ENCODE measurements at regions not wholly inside any gene's neighbourhood (a gene's known extent, or its start where the extent isn't known, plus 50 kb on each side); places are given as distances from the start of the nearest gene placed in this dataset.

GRCh38 chr14:41377932-41378331 lies 228.7 kb upstream of the LRFN5 start:
- H3K9me3 ChIP-seq (ENCODE audit: control insufficient read depth, low read depth, low read length) = no peaks in the 10 kb centered on the region
- no peak overlapping the region for H3K27ac Mint-ChIP-seq
- no peaks in the 10 kb centered on the region for H3K27me3 ChIP-seq (ENCODE audit: insufficient read depth, low read length)
- H2BK15ac ChIP-seq (ENCODE audit: low read depth, low read length) = no peak overlapping the region
- no peaks in the 10 kb centered on the region for H4K20me1 ChIP-seq (ENCODE audit: control insufficient read depth, insufficient read depth, insufficient read length)
- H3K4me1 ChIP-seq (ENCODE audit: insufficient read depth, low read length) = no peaks in the 10 kb centered on the region; the same call in 1 of the 2 replicates
- no peak overlapping the region for H3K14ac ChIP-seq (ENCODE audit: insufficient read depth, low read length)
- H3T11ph ChIP-seq (ENCODE audit: low read length) = no peak overlapping the region
- no peak overlapping the region for H2BK120ac ChIP-seq (ENCODE audit: low read depth, low read length, poor library complexity, severe bottlenecking)
- no CpG with 5 or more reads among the region's 2 CpGs for WGBS (ENCODE audit: extremely low coverage, insufficient read length, low lambda C conversion rate)
- no peaks in the 10 kb centered on the region for H3K27me3 Mint-ChIP-seq (ENCODE audit: low read depth)
- H2BK20ac ChIP-seq (ENCODE audit: low read depth, low read length, poor library complexity, severe bottlenecking) = no peak overlapping the region
- no peak overlapping the region for H3K18ac ChIP-seq (ENCODE audit: insufficient read length, low read depth, low read length)
- H4K5ac ChIP-seq (ENCODE audit: insufficient read length, low read depth, low read length) = no peak overlapping the region
- no peaks in the 10 kb centered on the region for H3K36me3 Mint-ChIP-seq (ENCODE audit: insufficient read depth in 1 of 3, low read depth in 3 of 3)
- H3K4me1 Mint-ChIP-seq = no peaks in the 10 kb centered on the region
- no peaks in the 10 kb centered on the region for H3K23me2 ChIP-seq (ENCODE audit: insufficient read length, low read depth, low read length, poor library complexity, severe bottlenecking)
- H3K79me2 ChIP-seq (ENCODE audit: insufficient read depth, low read length) = no peaks in the 10 kb centered on the region
- H2AK5ac ChIP-seq (ENCODE audit: insufficient read length, low read length) = no peak overlapping the region
- no peak overlapping the region for H3K4me2 ChIP-seq (ENCODE audit: insufficient read depth, insufficient read length, low read length)
- H3K27ac ChIP-seq (ENCODE audit: insufficient read length, low read depth, low read length) = no peak overlapping the region
- no peak overlapping the region for H3K56ac ChIP-seq (ENCODE audit: insufficient read length, low read depth, low read length)
- TF ChIP-seq, protein P1, sequence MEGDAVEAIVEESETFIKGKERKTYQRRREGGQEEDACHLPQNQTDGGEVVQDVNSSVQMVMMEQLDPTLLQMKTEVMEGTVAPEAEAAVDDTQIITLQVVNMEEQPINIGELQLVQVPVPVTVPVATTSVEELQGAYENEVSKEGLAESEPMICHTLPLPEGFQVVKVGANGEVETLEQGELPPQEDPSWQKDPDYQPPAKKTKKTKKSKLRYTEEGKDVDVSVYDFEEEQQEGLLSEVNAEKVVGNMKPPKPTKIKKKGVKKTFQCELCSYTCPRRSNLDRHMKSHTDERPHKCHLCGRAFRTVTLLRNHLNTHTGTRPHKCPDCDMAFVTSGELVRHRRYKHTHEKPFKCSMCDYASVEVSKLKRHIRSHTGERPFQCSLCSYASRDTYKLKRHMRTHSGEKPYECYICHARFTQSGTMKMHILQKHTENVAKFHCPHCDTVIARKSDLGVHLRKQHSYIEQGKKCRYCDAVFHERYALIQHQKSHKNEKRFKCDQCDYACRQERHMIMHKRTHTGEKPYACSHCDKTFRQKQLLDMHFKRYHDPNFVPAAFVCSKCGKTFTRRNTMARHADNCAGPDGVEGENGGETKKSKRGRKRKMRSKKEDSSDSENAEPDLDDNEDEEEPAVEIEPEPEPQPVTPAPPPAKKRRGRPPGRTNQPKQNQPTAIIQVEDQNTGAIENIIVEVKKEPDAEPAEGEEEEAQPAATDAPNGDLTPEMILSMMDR (conservative IDR thresholded peaks at IDR 0.05) = no peak
- H2BK5ac ChIP-seq (ENCODE audit: insufficient read length, low read length) = no peak overlapping the region
- no peak overlapping the region for H3K9ac ChIP-seq (ENCODE audit: extremely low read depth, insufficient read length, low read length)
- H2BK12ac ChIP-seq (ENCODE audit: insufficient read length, low read depth, low read length) = no peak overlapping the region
- DNase-seq = no peak
- no peak overlapping the region for H4K91ac ChIP-seq (ENCODE audit: insufficient read length, low read depth, low read length)
- no peaks in the 10 kb centered on the region for H3K9me3 Mint-ChIP-seq
- no peak overlapping the region for H2AFZ ChIP-seq (ENCODE audit: low read length)
- H3K4ac ChIP-seq (ENCODE audit: low read depth, low read length) = no peak overlapping the region
- no peaks in the 10 kb centered on the region for H3K79me1 ChIP-seq (ENCODE audit: insufficient read depth, low read depth, low read length, poor library complexity, severe bottlenecking)
- H3K23ac ChIP-seq (ENCODE audit: insufficient read length, low read depth, low read length) = no peak overlapping the region
- H3K4me3 Mint-ChIP-seq = no peak overlapping the region
- H4K8ac ChIP-seq (replicated peaks; ENCODE audit: insufficient read length, low read depth, low read length) = no peak overlapping the region
